ENCODE measurements at regions not wholly inside any gene's neighbourhood (a gene's known extent, or its start where the extent isn't known, plus 50 kb on each side); places are given as distances from the start of the nearest gene placed in this dataset.

DNA sequence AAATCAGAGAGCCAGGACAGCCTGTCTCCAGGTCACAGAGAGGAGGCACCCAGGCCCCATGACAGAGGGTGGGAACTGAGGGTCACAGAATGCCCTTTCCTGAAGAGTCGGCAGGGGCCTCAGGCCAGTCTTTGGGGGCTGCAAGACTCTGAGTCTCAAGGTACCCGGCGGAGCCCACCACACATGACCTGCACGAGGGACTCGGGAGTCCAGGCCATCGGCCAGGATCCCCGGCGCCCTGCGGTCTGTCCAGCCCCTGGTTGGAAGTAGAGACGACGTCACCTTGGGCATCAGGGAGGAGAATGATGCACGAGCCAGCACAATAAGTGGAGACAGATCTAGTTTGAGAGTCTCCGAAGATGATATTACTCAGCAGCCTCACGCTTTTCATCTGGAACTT, 234.7 kb upstream of the SDK2 start:
- no peak for DNase-seq (ENCODE audit: extremely low read depth in 1 of 2, low read depth in 1 of 2)

DNA sequence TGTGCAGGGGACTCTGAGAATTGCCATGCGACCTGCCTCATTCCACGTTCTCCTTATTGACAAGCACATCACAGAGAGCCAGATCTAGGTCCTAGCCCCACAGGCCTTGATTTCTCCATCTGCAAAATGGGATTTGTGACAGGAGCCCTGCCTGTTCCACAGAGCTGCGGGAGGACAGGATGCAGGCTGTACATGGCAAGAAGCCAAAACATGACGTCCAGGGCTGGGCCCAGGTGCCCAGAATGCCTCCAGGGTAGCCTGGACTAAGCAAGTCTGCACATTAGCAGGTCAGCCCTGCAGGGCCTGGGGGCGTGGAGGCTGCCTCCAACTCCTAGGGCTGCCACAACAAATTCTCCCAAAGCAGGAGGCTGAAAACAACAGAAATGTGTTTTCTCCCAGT, 235.7 kb upstream of the SDK2 start:
- DNase-seq (ENCODE audit: extremely low read depth in 1 of 2, low read depth in 1 of 2): no peak

DNA sequence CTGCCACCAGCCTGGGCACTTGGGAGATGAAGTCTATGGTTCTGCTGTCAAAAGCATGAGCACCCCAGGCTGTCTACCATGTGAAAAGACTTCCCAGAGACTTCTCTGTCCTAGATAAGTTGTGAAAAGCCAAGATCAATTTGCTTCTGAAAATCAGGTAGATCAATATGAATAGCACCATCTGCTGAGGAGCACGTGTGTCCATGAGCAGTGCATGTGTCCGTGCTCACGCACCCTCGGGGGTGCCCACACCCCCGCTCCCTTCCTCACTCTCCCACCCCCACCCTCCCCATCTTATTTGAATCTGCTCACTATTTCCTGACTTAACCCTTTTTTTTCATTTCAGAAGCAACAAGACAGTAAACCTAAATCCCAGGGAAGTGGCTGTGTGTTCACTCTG, 238.3 kb upstream of the SDK2 start:
- no peak for DNase-seq (ENCODE audit: extremely low read depth in 1 of 2, low read depth in 1 of 2)

DNA sequence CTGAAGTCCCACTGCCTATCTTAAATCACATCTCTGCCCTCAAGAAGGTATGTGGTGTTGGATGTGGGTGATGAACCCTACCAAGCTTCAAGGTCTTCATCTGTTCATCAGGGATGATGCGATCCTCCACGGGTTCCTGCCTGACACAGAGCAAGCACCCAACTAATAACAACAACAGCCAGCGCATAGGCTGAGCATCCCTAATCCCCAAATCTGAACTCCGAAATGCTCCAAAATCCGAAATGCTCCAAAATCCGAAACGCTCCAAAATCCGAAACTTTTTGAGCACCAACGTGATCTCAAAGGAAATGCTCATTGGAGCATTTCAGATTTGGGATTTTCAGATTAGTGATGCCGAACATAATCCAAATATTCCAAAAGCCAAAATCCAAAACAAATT, 238.9 kb upstream of the SDK2 start:
- DNase-seq (ENCODE audit: extremely low read depth in 1 of 2, low read depth in 1 of 2): no peak

DNA sequence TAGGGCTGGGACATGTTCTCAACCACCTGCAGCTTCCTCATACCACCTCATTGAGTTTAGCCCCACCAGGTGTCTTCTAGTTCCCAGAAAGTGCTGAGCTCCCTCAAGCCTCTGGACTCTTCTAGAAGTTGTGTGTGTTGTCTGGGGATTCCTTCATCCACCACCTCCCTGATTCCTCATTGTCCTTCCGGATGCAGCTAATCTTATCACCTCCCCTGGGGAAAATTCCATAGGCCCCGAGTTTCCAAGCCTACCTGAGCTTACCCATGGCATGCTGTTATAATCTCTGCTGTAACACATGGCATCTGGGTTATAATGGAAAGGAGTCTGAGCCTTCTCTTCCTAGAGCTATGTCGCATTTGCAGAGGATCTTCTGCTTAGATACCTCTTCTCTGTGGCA, 243.5 kb upstream of the SDK2 start:
- DNase-seq (ENCODE audit: extremely low read depth in 1 of 2, low read depth in 1 of 2): no peak

DNA sequence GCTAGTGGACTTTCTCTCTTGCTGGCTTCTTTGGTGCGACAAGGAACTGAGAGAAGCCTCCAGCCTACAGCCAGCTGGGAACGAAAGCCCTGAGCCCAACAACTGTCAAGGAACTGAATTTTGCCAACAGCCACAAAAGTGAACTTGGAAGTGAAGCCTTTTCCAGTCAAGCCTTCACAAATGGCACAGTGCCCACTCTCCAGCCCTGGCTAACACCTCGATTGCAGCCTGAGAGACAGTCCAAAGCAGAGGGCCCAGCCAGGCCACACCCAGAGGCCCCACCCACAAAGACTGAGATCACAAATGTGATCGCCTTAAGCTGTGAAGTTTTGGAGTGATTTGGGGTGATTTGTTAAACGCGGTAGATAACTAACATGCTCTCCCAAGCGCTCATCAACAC, 244.6 kb upstream of the SDK2 start:
- DNase-seq (ENCODE audit: extremely low read depth in 1 of 2, low read depth in 1 of 2): no peak

DNA sequence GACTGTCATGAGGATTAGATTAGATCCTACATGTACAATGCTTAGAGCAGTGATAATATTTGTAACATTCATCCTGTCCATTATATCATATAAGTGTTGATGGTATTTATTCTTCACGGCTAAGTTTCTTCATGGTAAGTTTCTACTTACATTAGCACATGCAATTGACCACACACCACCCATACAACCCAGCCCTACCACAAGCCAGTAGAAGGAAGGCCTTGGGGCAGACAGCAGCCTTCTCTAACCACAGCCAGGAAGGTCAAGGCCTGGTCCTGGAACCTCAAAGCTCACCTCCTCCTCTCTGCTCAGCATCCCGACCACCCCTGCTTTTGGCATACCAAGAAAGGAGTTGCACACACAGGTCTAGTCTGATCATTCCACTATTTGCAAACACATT, 245.2 kb upstream of the SDK2 start:
- no peak for DNase-seq (ENCODE audit: extremely low read depth in 1 of 2, low read depth in 1 of 2)

DNA sequence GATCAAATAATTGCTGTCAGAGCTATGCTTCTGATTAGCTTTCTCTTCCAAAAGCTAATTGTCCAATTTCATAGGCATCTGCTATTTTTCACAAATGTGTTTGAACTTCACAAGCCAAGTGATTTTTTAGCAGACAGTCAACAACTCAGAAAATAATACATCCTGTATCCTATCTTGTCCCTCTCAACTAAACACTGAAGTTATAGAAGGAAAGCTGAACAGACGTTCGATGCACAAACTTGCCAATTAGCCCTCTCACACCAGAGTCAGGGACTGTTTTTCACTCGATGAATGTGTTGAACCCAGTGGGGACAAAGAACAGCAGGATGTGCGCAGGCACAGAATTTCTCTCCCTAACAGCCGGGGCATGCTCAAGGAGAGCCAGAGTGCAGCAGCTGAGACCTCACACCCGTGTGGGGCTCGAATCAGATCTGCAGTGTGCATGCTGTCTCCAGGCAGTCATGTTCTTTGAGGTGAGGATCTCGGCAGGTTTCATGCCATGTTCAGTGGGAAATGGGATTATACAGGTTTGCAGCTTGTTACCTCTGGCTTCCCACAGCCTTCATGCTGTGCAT, 246.7 kb upstream of the SDK2 start:
- no peak for DNase-seq (ENCODE audit: extremely low read depth in 1 of 2, low read depth in 1 of 2)

DNA sequence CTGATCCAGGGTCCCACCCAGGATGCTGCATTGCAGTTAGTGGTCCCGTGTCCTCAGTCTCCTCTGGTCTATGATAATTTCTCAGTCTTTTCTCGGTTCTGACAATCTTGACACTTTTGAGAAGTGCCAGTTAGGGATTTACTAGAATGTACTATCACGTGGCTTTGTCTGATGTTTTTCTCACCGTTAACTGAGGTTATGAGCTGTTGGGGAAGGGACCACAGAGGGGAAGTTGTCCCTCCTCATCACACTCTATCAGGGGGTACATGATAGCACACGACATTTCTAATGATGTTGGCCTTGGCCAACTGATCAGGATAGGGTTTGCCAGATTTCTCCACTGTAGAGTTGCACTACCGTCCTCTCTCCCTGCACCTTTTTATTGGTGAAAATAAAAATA, 250.9 kb upstream of the SDK2 start:
- no peak for DNase-seq (ENCODE audit: extremely low read depth in 1 of 2, low read depth in 1 of 2)

DNA sequence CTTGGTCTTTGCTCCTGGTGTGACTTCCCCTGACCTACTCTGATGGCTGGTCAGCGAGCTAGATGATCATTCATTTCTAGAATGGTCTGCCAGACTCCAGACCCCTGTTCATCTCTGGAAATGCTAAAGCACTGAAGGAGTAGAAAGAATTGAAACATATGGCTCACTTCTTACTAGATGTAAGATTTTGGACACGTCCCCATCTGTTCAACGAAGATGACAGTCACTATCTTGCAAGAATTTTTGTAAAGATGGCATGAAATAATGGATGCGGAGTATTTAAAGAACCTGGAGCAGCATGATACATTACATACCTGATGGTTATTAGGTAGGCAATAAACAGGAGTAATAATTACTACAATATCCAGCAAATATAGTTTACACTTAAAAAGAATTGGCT, 252.7 kb upstream of the SDK2 start:
- DNase-seq (ENCODE audit: extremely low read depth in 1 of 2, low read depth in 1 of 2): no peak

DNA sequence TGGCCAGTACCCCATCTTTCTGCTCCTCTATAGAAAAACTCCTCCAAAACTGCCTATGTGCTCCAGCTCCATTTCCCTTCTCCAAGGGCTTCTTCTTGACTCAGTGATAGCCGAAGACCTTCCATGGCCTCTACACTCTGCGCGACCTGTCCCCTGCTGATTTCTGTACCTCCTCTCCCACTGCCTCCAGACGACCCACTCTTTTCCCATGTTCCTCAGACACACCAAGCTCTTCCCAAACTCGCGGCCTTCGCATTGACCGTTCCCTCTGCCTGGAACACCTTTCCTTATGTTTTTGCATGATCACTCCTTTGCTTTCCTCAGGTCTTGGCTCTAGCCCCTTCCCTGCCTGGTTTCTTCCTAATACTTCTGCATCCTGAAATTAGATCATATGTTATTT, 255.6 kb upstream of the SDK2 start:
- no peak for DNase-seq (ENCODE audit: extremely low read depth in 1 of 2, low read depth in 1 of 2)

DNA sequence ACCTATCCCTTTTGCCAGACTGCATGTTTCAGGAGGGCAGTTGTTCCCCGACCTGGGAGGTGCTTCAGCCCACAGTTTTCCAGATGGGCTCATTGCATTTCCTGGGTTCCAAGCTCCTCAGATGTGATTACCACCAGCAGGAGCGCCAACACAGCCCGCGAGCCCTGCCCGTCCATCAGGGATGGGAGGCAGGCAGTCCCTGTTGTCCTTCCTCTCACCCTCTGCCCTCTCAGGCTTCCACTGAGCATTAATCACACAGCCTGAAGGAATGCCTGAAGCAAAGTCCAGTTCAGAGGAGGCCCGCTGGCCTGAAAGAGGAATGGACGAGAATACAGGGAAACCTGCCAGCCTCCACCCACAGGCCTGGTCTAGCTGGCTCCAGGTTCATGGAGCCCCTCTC, 256.3 kb upstream of the SDK2 start:
- DNase-seq (ENCODE audit: extremely low read depth in 1 of 2, low read depth in 1 of 2): no peak

DNA sequence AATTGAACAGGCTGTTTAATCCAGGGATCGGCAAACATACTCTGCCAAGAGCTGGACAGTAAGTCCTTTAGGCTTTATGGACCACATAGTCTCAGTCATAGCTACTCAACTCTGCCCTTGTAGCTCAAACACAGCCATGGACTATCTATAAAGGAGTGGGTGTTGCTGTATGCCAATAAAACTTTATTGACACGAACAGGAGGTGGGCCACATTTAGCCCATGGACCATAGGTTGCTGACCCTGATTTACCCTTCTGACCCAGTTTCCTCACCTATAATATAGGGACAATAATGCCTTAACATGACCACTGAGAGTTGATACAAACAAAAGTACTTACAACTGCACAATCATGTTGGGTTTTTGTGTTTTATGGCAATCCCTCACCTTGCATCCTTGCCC, 257.0 kb upstream of the SDK2 start:
- DNase-seq (ENCODE audit: extremely low read depth in 1 of 2, low read depth in 1 of 2): no peak

DNA sequence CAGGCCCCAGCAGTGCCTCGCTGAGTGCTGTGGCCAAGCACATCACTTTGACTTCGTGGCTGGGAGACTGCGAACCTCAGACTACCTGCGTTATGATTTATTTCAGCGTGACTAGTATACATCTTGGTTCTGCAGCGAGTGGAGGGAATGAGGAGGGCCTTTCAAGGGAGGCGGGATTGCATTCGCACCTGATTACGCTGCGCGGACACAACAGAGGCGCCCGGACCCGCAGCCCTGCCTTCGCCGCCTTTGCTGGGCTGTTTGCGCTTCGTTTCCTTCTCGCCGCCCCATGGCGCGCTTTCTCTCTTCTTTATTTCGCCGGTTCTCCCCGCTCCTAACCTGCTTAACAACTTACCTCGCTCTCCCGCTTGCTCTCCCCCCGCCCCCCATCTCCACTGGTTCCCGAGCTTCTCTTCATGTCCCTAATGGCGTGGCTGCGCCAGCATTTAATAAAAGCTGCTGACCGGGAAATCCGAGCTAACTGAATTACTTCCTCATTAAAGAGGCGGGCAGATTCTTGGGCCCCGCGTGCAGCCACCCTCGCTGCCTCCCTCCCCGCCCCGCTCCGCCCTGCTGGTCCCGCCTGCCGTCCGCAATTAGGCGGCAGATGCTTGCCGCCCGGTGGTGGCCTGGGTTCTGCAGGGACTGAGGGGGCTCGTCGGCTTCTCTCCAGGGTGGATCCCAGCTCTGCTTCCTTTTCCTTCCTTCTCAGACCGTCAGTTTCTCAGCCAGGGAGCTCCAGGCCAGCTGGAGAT, 257.6 kb upstream of the SDK2 start:
- no peak for DNase-seq (ENCODE audit: extremely low read depth in 1 of 2, low read depth in 1 of 2)

DNA sequence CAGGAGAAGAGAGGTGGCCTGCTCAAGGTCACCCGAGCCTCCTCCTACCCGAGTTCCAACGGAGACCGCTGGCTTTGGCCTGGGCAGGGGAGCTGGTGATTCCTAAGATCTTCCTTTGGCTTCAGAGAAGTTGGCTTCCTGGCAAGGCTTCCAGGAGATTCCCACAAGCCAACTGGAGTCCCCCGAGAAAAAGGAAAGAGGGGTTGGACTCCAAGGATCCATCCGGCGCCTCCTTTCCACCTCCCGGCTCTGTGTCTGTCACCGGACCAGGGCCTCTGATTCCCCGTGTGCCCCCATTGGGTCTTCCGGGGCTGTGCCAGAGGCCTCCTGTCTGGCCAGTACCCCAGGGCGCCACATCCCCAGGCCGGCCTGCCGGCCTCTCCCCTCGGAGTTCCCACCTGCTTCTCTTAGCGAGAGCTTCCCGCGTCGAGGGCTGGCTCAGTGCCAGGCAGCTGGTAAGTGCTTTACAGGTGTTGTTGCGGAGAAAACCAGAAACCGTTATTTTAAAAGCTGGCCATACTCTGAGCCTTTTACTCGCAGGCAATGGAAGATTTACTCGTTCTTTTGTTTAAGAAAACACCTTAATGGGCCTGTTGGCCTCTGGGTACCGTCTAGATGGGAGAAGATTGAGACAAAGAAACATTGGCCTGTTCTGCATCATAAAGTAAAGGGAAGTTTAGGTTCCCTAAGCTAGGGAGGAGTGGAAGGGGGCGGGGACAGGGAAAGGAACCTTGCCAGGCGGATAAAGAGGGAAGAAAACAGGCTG, 258.4 kb upstream of the SDK2 start:
- DNase-seq (ENCODE audit: extremely low read depth in 1 of 2, low read depth in 1 of 2): no peak

DNA sequence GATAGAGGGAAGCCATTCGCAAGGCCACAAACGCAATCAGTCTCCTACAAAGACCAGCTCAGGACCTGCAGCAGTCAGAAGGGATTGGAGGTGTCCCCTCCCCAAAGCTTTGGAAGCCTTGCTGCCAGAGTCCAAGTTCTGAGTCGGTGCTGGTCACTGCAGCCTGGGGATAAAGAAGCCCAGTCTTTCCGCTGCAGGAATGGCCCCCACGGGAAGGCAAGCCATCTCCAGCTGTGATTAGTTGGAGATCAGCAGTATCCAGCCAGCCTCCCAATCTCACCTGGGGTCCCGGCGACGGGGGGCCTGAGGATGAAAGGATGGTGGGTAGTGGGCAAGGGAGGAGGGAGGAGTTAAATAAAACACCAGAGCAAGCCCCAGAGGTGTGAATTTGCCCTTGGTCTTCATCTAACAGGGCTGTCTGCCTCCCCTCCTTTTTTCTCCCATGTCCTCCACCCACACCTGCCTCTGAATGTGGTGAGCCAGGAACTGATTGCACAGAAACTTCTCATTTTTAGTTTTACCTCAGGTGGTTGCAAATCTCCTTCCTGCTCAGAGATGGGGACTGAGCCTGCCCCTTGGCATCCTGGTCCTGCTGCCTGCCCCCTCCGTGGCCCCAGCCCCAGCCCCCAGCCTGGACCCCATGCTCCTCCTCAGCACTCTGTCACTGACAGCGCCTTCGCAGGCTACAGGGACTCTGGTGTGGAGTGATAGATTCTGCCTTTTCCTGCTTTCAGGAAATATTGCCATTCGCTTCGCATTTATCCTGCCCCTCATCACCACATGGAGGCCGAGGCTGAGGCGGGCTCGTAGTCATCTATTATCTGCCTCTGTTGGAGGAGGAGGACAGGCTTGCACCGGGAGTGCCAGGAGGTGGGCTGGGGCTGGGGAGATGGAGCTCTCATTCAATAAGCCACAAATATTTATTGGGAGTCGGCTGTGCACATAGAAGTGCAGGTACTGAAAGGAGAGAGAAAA, 262.9 kb upstream of the SDK2 start:
- no peak for DNase-seq (ENCODE audit: extremely low read depth in 1 of 2, low read depth in 1 of 2)

DNA sequence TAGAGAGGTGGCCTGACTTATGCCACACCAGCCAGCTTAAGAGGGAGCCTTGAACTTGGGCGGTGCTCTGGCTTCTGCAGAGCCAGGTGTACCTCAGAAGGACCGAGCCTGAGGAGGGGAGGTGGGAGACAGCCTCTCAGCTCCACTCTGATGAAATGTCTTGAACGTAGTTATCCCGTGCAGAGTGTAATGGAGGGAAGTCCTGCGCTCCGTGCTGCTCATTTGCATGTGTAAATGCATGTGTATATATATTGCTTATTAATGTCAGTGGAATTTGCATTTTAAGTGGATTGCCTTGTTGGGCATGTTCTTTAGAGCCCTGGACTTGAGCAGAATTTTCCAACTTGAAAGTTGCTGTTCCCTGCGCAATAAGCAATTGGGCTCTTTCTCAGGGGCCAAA, 264.9 kb upstream of the SDK2 start:
- no peak for DNase-seq (ENCODE audit: extremely low read depth in 1 of 2, low read depth in 1 of 2)

DNA sequence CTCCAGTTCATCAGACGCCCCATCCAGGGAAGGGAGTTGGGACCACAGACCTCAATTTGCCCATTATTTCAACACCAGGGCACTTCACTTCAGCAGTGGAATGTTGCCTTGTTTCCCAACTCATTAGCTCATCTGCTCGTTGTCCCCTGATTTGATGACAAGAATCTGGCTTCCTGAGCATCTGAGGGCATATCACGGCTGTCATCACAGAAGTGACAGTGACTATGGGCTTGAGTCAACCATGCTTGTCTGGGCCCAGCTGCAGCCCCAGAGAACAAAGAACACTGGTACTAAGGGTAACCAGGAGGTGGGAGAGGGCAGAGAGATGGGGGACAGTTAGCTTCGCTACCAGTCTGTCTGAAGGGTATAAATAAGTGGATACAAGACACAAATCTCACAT, 266.0 kb upstream of the SDK2 start:
- DNase-seq (ENCODE audit: extremely low read depth in 1 of 2, low read depth in 1 of 2): no peak

DNA sequence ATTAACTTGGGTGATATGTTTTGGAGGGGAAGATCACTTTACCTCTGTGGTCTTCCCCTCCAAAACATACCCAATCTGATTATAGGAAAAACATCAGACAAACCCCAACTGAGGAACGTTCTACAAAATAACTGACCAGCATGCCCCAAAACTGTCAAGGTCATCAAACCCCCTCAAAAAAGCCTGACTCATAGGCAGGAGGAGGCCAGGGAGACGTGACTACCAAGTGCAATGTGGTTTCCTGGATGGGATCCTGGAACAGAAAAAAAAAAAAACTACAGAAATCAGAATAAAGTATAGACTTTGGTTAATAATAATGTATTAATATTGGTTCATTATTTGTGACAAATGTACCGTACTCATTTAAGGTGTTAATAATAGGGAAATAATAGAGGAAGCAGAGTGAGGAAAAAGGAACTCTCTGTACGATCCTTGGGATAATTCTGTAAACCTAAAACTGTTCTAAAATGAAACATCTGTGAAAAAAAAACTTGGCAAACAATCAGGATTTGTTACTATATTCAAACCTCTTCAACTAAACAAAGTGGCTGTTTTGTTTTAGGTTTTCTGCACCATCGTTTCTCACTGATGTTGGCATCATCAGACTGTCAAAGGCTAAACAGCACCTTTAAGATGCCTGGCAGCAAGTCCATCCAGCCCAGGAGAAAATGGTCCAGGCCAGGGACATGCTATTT, 266.7 kb upstream of the SDK2 start:
- DNase-seq (ENCODE audit: extremely low read depth in 1 of 2, low read depth in 1 of 2): no peak

DNA sequence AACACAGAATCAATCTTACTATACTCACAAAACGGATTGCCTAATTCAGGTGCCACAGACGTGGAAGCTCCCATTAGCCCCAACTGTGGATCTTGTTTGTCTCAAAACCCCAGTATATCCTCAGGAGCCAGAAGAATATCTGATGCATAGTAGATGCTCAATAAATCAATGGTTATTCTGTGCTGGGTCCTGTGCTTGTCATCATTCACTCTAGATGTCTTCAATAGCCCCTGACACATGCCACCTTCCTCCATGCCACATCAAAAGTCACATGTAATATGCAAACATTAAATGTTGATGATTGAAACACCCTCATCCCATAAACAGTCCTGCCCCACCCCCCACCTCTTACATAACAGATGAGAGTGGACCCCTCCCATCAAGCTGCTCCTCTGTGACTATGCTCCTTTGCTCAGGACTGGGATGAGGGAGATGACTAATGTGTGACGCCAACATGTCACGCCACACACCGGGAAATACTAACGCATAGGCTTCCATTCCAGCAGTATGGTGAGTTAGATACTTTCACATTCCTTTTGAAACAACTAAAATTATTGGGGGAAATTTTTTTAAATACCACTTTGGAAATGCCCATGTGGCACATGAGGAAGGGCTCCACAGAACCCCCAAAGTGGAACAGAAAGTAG, 267.6 kb upstream of the SDK2 start:
- DNase-seq (ENCODE audit: extremely low read depth in 1 of 2, low read depth in 1 of 2): no peak
